A549 (cell line): ENCODE measurements at regions not wholly inside any gene's neighbourhood (a gene's known extent, or its start where the extent isn't known, plus 50 kb on each side); places are given as distances from the start of the nearest gene placed in this dataset.

Experiments used
- EP300 ChIP-seq, 2 experiments: fragments of >200 bp; sonication (Bioruptor Twin); formaldehyde crosslinking; IDR thresholded peaks; 2 replicates in 1 of 2; 3 replicates in 1 of 2; pipeline ENCODE4 v1.6.1; 2016 to 2017
- FOSL2 ChIP-seq, 2 experiments: fragments of 450-650 bp in 1 of 2; fragments of >200 bp in 1 of 2; sonication (Bioruptor Twin) in 1 of 2; formaldehyde crosslinking; IDR thresholded peaks; 2 replicates each; pipeline versions ENCODE4 v1.5.0 to v1.6.1; 2016 to 2020; ENCODE audit warnings: mild to moderate bottlenecking in 1 of 2, moderate library complexity in 1 of 2
- POLR2A ChIP-seq: IDR thresholded peaks from 2 replicates; pipeline ENCODE4 v1.6.1; 2012; ENCODE audit warnings: mild to moderate bottlenecking, low read length
- ZFP36 ChIP-seq: fragments of 450-650 bp; IDR thresholded peaks from 2 replicates; pipeline ENCODE4 v1.6.1; 2014; ENCODE audit warnings: borderline replicate concordance; ENCODE audit not compliant: partially characterized antibody
- ZSCAN20 ChIP-seq: fragments of 250-450 bp; sonication (Bioruptor Pico); IDR thresholded peaks from 2 replicates; pipeline ENCODE4 v1.8.0; 2022; ENCODE audit warnings: mild to moderate bottlenecking, moderate library complexity
- TF ChIP-seq, protein P1 (sequence below): fragments of >200 bp; sonication (Bioruptor Twin); formaldehyde crosslinking; IDR thresholded peaks from 3 replicates; pipeline ENCODE4 v1.5.1; 2016

DNA sequence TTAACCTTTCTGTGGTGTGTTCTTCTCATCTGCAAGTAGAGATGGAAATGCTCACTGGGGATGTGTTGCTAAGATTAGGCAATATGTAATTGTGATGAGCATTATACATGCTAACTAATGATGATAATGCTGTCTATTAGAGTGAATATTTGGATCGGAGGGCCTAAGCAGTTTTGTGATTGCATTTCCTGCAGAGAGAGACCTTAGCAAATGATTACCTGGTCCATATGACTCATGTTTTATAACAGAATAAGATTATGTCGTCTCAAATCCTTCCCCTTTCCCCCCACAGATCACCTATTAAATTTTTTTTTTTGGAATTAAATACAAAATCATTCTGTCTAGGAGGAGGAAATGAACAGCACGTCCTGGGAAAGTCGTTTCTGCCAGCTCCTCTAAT, 82.7 kb downstream of the IZUMO3 start:
- no peak for TF ChIP-seq ZFP36
- TF ChIP-seq, protein P1, sequence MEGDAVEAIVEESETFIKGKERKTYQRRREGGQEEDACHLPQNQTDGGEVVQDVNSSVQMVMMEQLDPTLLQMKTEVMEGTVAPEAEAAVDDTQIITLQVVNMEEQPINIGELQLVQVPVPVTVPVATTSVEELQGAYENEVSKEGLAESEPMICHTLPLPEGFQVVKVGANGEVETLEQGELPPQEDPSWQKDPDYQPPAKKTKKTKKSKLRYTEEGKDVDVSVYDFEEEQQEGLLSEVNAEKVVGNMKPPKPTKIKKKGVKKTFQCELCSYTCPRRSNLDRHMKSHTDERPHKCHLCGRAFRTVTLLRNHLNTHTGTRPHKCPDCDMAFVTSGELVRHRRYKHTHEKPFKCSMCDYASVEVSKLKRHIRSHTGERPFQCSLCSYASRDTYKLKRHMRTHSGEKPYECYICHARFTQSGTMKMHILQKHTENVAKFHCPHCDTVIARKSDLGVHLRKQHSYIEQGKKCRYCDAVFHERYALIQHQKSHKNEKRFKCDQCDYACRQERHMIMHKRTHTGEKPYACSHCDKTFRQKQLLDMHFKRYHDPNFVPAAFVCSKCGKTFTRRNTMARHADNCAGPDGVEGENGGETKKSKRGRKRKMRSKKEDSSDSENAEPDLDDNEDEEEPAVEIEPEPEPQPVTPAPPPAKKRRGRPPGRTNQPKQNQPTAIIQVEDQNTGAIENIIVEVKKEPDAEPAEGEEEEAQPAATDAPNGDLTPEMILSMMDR = no peak
- no peak for TF ChIP-seq EP300 (IDR thresholded peaks at IDR 0.05)
- no peak for TF ChIP-seq POLR2A
- no peak for TF ChIP-seq ZSCAN20 (CRISPR knock-in tag)
- TF ChIP-seq FOSL2 (IDR thresholded peaks at IDR 0.05) = no peak
- TF ChIP-seq FOSL2 (CRISPR knock-in tag; IDR thresholded peaks at IDR 0.05) = no peak
